KOPT-K1 (cell line): ENCODE measurements at regions not wholly inside any gene's neighbourhood (a gene's known extent, or its start where the extent isn't known, plus 50 kb on each side); places are given as distances from the start of the nearest gene placed in this dataset.

Source experiments
- H3K27ac ChIP-seq: fragments of 200-600 bp; sonication (generic); 2 replicates; pipeline ENCODE4 v1.5.1; 2016; ENCODE audit warnings: antibody characterized with exemption, mild to moderate bottlenecking, low read depth, low read length; ENCODE audit not compliant: poor library complexity, severe bottlenecking
- H3K36me3 ChIP-seq: fragments of 200-600 bp; sonication (generic); 2 replicates; pipeline ENCODE4 v1.5.1; 2017; ENCODE audit warnings: antibody characterized with exemption, mild to moderate bottlenecking, low read length, moderate library complexity; ENCODE audit not compliant: insufficient read depth
- H3K9me3 ChIP-seq: fragments of 200-600 bp; sonication (generic); 2 replicates; pipeline ENCODE4 v1.5.1; 2017; ENCODE audit warnings: antibody characterized with exemption, low read length, mild to moderate bottlenecking; ENCODE audit not compliant: insufficient read depth, poor library complexity, severe bottlenecking

DNA sequence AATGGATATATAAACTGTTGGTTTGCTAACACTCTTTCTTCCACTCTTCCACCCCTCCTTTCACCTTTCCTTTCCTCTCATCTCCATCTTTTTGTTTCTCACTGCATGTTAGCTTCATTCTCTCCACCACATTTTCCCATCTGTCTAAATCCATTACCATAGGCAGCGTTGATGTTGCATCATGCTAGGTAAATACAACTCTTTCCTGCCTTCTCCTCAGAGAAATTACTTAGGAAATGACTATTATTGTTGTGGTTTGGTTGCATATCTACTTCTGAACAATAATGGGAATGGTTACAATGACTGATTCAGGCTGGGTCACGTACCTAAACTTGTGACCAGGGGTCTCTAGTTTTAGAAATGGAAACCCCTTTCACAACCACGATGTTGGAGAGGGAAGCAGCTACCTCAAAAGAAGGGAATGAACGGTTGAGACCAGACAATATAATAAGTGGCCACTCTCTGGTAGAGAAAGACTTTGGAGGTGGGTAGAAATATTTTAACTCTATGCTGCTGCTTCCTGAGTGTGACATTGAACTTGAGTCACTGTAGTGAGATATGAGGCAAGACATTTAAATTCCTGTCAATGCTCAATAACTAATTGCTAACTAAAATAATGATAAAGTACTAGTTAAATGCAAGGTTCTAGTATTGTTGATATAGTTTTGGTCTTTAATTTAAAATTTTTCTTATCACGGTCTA is 314.1 kb upstream of the TGFBR2 start:
- Histone ChIP-seq H3K36me3 (no peaks in the 10 kb centered on the region), H3K9me3 (no peaks in the 10 kb centered on the region), H3K27ac (no peak overlapping the region)

DNA sequence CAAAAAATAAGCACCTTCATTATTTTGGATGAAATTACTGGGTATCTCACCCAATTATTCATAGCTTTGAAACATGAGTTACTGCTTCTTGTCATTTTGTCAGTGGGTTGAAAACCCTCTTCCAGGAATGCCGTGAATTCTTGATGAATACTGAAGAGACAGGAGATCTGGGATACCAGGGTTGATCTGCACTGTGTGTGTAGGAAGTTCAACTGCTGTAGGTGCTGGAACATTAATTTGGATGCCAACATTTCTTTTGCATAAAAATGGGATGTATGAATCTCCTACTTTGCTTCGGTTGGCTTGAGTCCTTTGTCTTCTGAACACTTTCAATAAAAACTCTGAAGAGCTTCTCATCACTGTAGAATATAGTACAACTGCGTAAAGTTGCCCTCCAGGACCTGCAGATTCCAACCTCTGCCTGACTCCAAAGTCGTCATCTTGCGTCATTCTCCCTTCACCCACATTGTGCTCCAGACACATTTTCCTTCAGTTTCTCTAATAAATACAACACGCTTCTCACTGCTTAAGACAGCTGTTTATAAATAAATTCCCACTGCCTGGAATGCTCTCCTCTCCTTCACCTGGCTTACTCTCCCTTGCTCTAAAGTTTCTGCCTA is 312.7 kb upstream of the TGFBR2 start:
- Histone ChIP-seq H3K27ac (no peak overlapping the region), H3K36me3 (no peaks in the 10 kb centered on the region), H3K9me3 (no peaks in the 10 kb centered on the region)

DNA sequence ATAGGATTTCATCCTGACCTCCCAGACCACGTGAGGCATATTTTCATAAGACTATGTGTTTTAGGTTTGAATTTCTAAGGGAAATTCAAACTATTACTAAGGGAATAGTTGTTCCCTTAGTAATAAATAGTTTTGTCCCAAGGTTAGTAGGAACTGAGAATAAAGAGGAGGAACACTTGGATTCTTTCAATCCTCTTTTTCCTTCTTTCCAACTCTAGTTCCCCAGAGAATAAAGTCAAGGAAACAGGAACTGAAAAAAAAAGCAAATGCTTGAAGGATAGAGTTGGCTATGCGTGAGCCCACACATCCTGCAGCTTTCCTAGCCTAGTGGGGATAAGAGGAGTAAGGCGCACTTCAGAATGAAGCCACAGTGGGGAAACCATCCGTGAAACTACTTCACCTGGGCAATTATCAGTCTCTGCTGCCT is 312.1 kb upstream of the TGFBR2 start:
- Histone ChIP-seq H3K36me3 (no peaks in the 10 kb centered on the region), H3K9me3 (no peaks in the 10 kb centered on the region), H3K27ac (no peak overlapping the region)

DNA sequence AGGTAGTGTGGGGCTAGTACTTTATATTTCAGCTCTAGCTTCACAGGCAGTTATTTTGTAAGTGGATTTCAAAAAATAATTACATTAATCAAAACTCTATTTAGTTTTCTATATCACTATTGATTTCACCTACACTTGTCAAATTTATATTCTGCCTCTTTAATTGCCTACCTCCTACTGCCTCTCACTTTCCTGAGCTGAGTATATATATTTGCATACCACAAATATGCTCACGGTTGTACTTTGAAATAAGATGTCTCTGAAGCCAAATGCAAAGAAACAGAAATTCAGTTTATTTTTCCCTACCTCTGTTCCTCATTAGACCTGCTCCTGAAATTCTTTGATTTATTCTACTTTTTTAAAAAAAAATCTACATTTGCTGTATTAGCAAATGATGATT is 309.3 kb upstream of the TGFBR2 start:
- Histone ChIP-seq H3K9me3 (no peaks in the 10 kb centered on the region), H3K27ac (no peak overlapping the region), H3K36me3 (no peaks in the 10 kb centered on the region)

DNA sequence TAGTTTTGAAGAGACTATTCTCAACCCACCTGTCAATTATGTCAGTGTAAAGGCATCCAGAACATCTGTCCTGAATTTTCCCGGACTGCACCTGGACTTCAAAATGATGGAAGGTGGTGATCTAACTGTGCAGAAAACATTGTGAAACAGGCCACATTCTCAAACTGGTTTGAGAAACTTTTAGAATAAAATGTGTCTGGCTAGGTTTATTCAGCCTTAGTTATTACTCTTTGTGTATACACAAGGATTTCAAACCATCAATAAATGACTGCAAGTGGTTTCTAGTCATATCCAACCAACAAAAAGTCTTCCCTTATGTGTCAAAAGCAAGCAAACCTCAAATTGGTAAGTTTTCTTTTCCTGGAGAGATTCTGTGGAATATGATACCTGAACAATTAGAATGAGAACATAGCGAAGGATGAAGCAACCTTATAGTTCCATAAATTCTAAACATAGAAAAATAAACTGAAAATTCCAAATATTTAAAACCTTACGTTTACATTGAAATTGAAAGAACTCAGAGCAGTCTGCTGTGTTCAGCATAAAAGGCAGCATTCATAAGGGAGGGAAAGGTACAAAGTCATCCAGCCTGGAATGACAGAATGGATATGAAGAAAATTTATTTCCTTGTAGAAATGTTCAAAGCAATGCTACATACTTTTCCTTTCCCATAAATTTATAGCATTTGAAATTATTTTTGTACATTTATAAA is 306.6 kb upstream of the TGFBR2 start:
- H3K36me3 ChIP-seq = no peaks in the 10 kb centered on the region
- no peaks in the 10 kb centered on the region for H3K9me3 ChIP-seq
- H3K27ac ChIP-seq = no peak overlapping the region

DNA sequence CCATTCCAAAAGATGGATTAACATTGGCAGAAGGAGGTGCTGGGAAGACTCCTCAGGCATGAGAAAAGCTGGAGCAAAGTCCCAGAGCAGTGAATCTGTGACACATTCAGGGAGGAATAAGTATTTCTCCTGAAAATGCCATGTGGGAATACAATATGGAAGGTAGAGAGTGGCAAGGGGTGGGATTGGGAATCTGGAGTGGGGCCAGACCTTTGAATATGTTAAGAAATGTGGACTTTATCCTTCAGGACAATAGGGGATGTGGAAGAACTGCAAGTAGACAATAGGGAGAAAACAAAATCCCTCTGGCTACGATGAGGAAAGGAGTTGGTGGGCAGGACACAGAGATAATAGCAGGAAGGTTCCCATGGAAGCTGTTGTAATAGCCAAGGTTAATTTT is 305.6 kb upstream of the TGFBR2 start:
- Histone ChIP-seq H3K9me3 (no peaks in the 10 kb centered on the region), H3K27ac (no peak overlapping the region), H3K36me3 (no peaks in the 10 kb centered on the region)

DNA sequence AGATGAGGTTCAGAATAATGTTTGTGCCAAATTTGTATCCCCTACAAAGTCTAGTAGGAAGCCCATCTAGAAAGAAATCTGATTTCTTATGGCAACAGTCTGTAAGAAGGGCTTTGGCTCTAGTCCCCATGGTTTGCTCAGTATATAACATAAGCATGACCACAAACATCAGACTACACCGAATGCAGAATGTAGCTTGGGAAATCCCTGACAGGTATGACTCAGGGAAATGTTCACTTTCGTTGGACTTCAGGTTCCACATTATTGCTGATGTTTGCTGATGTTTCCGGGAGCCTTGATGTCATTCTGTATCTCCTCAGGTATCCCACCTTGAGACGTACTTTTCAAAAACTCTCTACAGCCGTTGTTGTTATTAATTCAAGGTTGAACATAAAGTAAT is 304.4 kb upstream of the TGFBR2 start:
- H3K27ac ChIP-seq = no peak overlapping the region
- no peaks in the 10 kb centered on the region for H3K9me3 ChIP-seq
- H3K36me3 ChIP-seq = no peaks in the 10 kb centered on the region

DNA sequence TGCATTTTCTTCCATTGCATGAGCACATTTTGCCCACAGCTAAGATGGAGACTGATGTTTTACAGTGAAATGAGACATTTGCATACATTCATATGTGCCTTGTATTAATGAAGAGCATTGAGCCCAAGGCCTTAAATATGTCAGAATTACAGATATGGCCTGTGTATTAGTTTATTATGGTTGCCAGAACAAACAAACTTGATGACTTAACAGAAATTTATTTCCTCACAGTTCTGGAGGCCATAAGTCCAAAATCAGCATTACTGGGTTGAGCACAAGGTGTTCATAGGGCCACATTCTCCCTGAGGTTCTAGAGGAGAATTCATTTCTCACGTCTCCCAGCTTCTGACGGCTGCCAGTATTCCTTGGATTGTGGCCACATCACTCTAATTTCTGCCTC is 302.6 kb upstream of the TGFBR2 start:
- Histone ChIP-seq H3K27ac (no peak overlapping the region), H3K36me3 (no peaks in the 10 kb centered on the region), H3K9me3 (no peaks in the 10 kb centered on the region)

DNA sequence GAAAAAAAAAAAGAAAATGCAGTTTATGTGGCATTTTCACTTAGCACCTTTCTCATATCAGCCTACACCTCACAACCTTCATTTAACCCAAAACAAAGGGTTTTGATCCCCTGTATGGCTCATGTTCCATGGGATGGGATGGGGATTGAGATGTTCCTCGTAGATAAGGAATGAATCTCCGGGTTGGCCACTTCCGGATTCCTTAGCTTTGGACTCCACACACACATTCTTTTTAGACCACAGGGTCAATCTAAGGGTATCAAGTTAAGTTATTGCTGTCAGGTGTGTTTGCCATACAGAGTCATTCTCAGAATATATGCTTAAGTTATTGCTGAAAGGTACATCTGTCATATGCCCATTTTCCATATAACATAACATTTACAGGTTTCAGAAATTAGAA is 301.4 kb upstream of the TGFBR2 start:
- no peaks in the 10 kb centered on the region for H3K36me3 ChIP-seq
- H3K27ac ChIP-seq = no peak overlapping the region
- no peaks in the 10 kb centered on the region for H3K9me3 ChIP-seq

DNA sequence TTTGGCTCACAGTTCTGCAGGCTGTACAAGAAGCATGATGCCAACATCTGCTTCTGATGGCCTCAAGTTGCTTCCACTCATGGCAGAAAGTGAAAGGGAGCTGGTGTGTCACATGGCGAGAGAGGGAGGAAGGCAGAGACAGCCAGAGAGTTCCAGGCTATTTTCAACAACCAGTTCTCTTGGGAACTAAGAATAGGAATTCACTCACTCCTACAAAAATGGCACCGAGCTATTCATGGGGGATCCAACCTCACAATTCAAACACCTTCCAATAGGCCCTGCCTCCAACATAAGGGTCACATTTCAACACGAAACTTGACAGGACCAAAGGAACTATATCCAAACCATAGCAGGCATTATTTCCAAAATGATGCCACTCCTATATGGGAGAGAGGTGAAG is 299.5 kb upstream of the TGFBR2 start:
- Histone ChIP-seq H3K36me3 (no peaks in the 10 kb centered on the region), H3K9me3 (no peaks in the 10 kb centered on the region), H3K27ac (no peak overlapping the region)

DNA sequence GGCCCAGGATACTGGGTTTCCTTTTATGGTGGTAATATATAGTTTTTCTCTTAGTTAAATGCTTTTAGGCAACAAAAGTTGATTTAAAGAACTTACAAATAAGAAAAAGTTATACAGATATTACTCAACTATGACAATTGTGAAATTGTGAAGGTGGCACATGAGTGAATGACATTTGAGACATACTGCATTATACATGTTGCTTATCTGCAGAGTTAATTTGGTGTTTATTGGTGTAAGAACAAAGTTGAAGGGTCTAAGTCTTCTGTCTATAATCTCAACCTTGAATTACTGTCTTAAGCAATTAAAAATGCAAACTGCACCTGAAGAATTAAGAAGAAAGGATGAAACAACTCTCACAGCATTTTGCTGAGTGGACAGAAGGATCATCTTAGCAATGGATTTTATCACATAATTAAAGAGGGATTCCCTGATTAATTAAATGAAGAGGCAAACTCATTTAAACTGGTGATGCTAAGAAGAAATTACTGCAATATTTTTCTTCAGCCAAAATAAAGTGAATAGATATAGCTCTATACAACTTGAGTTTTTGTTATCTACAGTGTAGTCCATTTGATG is 298.9 kb upstream of the TGFBR2 start:
- no peak overlapping the region for H3K27ac ChIP-seq
- H3K9me3 ChIP-seq = no peaks in the 10 kb centered on the region
- no peaks in the 10 kb centered on the region for H3K36me3 ChIP-seq

DNA sequence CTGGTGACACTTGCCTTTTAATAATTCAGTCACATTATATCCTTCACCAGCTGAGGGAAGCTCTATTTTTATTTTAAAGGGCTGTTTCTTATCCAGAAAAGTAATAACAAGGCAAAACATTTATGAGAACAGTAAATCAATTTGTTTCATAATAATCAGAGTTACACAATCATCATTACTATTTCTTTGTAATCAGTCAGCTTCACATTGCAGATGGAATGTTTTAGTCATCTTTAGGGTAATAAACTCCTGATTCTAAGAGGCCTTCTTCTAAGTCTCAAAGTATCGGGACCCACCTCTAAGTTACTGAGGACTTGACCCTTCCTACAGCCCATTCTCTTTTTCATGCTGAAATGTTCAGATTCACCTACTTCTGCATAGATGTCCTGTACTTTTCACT is 298.3 kb upstream of the TGFBR2 start:
- Histone ChIP-seq H3K27ac (no peak overlapping the region), H3K36me3 (no peaks in the 10 kb centered on the region), H3K9me3 (no peaks in the 10 kb centered on the region)

DNA sequence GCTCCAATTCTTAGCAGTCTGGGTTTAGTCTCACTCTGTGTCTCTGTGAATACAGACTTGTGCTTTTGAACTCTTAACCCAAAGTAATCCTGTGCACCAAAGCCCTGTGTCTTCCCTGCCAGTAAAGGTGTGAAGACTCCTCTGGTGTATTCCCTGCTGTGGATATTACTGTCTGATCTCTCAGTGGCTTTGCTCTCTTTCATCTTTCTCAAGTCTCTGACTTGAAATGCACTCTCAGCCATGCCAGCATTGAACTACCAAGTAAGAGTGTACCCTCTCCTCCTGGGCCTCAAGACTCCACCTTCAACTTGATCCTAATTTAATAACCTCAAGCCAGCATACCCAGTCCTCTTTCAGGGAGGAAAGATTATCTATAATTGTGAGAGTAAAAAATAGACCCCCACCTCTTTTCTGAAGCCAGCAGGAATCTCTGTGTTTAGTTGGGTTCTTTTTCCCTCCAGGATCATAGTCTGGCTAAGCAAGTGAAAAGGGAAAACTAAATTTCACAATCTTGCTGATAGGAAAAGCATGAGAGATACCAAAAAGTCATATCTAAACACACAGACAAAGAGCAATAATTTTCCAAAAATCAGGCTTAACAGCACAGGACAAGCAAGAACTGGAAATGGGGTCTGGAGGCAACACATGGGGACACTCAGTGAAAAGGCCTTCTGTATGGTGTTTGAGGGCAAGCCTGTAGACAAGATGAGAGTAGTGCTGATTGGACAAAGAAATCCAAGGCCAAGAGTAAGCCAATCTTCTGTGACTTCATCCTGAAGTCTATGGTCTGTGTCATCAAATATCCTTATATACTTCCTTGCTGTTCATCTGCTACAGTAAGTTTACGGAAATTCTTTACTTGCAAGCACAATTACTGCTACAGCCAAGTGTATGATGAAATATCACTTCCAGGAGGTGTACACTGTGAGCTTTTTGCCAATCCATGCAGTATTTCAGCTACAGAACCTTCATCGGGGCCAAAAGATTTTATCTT is 296.1 kb upstream of the TGFBR2 start:
- Histone ChIP-seq H3K36me3 (no peaks in the 10 kb centered on the region), H3K27ac (no peak overlapping the region), H3K9me3 (no peaks in the 10 kb centered on the region)

DNA sequence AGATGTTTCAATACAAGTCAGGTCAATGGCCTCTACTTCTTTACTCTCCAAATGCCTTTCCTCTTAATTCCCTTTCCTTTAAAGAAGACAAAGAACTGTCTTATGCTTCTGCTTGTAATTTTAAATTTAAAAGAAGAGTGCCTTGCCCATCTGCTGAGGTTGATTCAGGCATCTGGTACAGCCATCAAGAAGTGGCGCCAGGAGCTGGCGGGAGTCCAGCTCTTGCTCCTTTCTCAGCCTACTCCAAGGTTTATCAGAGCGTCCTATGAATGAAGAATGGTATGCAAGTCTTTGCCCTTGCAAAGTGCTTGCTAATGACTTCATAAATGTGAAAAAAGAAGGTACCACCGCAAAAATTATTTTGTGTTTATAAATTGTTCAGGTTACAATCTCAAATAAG is 294.6 kb upstream of the TGFBR2 start:
- Histone ChIP-seq H3K9me3 (no peaks in the 10 kb centered on the region), H3K36me3 (no peaks in the 10 kb centered on the region), H3K27ac (no peak overlapping the region)
